Smooth muscle cell (in vitro differentiated cells): ENCODE measurements at regions not wholly inside any gene's neighbourhood (a gene's known extent, or its start where the extent isn't known, plus 50 kb on each side); places are given as distances from the start of the nearest gene placed in this dataset.

Experiments used
- DNase-seq: peaks from one replicate; lab custom pipeline; 2025; ENCODE audit not compliant: unreplicated experiment; lab: John Stamatoyannopoulos, UW
- H2AFZ ChIP-seq: fragments of 200-600 bp; sonication (generic); 2 replicates; pipeline ENCODE4 v1.6.0; 2016; ENCODE audit warnings: antibody characterized with exemption, low read depth, mild to moderate bottlenecking
- H3F3A ChIP-seq: fragments of 200-600 bp; sonication (generic); 2 replicates; pipeline ENCODE4 v1.6.0; 2017; ENCODE audit warnings: antibody characterized with exemption, low read depth
- H3K27ac ChIP-seq: fragments of 200-600 bp; sonication (generic); 2 replicates; pipeline ENCODE4 v1.5.1; 2016; ENCODE audit warnings: low read depth, mild to moderate bottlenecking
- H3K27me3 ChIP-seq: fragments of 200-600 bp; sonication (generic); 2 replicates; pipeline ENCODE4 v1.6.1; 2016; ENCODE audit warnings: low read depth, mild to moderate bottlenecking
- H3K36me3 ChIP-seq: fragments of 200-600 bp; sonication (generic); 2 replicates; pipeline ENCODE4 v1.5.1; 2016; ENCODE audit warnings: low read depth
- H3K4me1 ChIP-seq: fragments of 200-600 bp; sonication (generic); 2 replicates; pipeline ENCODE4 v1.5.1; 2016; ENCODE audit warnings: low read depth
- H3K4me2 ChIP-seq: fragments of 200-600 bp; sonication (generic); 2 replicates; pipeline ENCODE4 v1.6.0; 2016; ENCODE audit warnings: mild to moderate bottlenecking
- H3K4me3 ChIP-seq: fragments of 200-600 bp; sonication (generic); 2 replicates; pipeline ENCODE4 v1.5.1; 2016; ENCODE audit warnings: mild to moderate bottlenecking
- H3K79me2 ChIP-seq: fragments of 200-600 bp; sonication (generic); 2 replicates; pipeline ENCODE4 v1.6.0; 2016; ENCODE audit warnings: low read depth, mild to moderate bottlenecking
- H3K9ac ChIP-seq: fragments of 200-600 bp; sonication (generic); 2 replicates; pipeline ENCODE4 v1.6.0; 2016; ENCODE audit warnings: low read depth
- H3K9me3 ChIP-seq: fragments of 200-600 bp; sonication (generic); replicated peaks from 2 replicates; pipeline ENCODE4 v1.5.1; 2016; ENCODE audit warnings: low read depth
- H4K20me1 ChIP-seq: fragments of 200-600 bp; sonication (generic); 2 replicates; pipeline ENCODE4 v1.6.0; 2016; ENCODE audit warnings: low read depth
- CTCF ChIP-seq: fragments of 200-600 bp; sonication (generic); IDR thresholded peaks from 2 replicates; pipeline ENCODE4 v1.5.1; 2017; ENCODE audit warnings: borderline replicate concordance, mild to moderate bottlenecking, antibody characterized with exemption; ENCODE audit not compliant: insufficient read depth, poor library complexity, severe bottlenecking
- WGBS: methylation state at CpG from one replicate; pipeline ENCODE4 v1.1.7; 2016; ENCODE audit warnings: low lambda C conversion rate; 5-methylcytosine and 5-hydroxymethylcytosine counted together

DNA sequence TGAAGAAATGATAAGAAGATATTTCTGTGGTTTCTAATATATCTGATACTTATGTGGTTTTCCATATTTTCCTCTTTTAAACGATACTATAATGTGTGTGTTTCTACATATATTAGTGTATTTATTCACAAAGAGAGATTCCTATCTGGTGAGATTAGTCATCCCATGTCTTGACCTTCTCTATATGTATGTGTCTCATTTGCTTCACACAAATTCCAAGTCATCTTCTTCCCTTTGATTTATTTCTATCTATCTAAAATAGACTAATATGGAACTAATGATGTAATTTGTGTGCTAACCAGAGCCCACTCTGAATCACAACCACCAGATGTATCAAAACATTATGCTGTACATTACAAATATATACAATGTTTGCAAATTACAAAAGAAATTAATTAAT is 154.7 kb upstream of the KCNMB2 start:
- 56% methylated on average over 1 of the region's 1 CpG for WGBS
- H4K20me1 ChIP-seq, result no peaks in the 10 kb centered on the region
- no peaks in the 10 kb centered on the region for H3K27me3 ChIP-seq
- peaks cover 13% of the 10 kb centered on the region for H3K4me1 ChIP-seq
- H3K36me3 ChIP-seq, result no peaks in the 10 kb centered on the region
- no peak overlapping the region for H2AFZ ChIP-seq
- H3K4me3 ChIP-seq, result no peak overlapping the region
- peaks cover 6% of the 10 kb centered on the region for H3F3A ChIP-seq
- no peaks in the 10 kb centered on the region for H3K9me3 ChIP-seq
- no peak for TF ChIP-seq CTCF
- peak overlapping the region; percentile 26 for H3K9ac ChIP-seq
- peak overlapping the region; percentile 78 for H3K27ac ChIP-seq
- no peak for DNase-seq
- no peaks in the 10 kb centered on the region for H3K79me2 ChIP-seq
- H3K4me2 ChIP-seq, result peak overlapping the region; percentile 39

GRCh38 chr3:178381971-178382448 is 154.2 kb upstream of the KCNMB2 start:
- TF ChIP-seq CTCF, result no peak
- Histone ChIP-seq H3K79me2 (no peaks in the 10 kb centered on the region), H3K9me3 (no peaks in the 10 kb centered on the region), H3K4me2 (peak overlapping the region; percentile 39), H3K36me3 (no peaks in the 10 kb centered on the region), H3F3A (peaks cover 6% of the 10 kb centered on the region), H4K20me1 (no peaks in the 10 kb centered on the region), H3K27me3 (no peaks in the 10 kb centered on the region), H3K4me1 (peaks cover 13% of the 10 kb centered on the region), H3K9ac (peak overlapping the region; percentile 26), H3K27ac (peak overlapping the region; percentile 78), H3K4me3 (no peak overlapping the region), H2AFZ (no peak overlapping the region)
- WGBS, result 78% methylated on average over 1 of the region's 1 CpG
- DNase-seq, result no peak

DNA sequence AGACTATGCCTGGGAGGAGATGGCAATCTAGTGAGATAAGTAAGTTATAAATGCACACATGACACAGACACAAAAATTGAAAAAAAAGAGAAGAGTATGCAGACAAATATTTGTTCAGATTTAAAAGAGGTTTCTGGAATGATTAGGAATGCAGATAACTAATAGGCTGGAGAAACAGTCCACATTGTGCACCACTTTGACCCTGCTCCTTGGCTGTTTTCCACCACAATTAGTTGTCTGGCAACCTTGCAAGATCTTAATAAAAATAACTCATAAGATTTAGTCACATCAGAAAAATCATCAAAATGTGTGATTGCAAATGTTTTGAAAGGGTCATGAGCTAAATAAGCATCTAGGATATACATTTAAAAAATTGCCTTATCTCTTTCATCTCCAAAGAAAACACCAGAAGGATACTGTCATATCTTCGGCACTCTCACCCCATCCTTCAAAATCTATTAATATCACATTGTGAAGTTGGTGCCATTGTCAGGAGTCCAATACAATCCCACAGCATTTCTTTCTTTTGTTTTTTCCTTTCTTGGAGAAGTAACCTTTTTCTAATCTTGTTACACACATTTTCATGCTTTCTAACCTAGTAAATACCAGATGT is 153.7 kb upstream of the KCNMB2 start:
- no peak for DNase-seq
- Histone ChIP-seq H3K4me3 (no peak overlapping the region), H3K36me3 (no peaks in the 10 kb centered on the region), H3F3A (peaks cover 6% of the 10 kb centered on the region), H3K79me2 (no peaks in the 10 kb centered on the region), H4K20me1 (no peaks in the 10 kb centered on the region), H3K9ac (no peak overlapping the region), H3K4me2 (peak overlapping the region; percentile 39), H2AFZ (no peak overlapping the region), H3K9me3 (no peaks in the 10 kb centered on the region), H3K27ac (peak overlapping the region; percentile 78), H3K4me1 (peaks cover 13% of the 10 kb centered on the region), H3K27me3 (no peaks in the 10 kb centered on the region)
- TF ChIP-seq CTCF, result no peak
- 65% methylated on average over 1 of the region's 1 CpG for WGBS
